ENCODE measurements at regions not wholly inside any gene's neighbourhood (a gene's known extent, or its start where the extent isn't known, plus 50 kb on each side); places are given as distances from the start of the nearest gene placed in this dataset.
"Not testable (repeated sequence)": the region's sequence is repeated elsewhere in the genome, so short reads cannot be mapped to it uniquely, and the experiment has no call there.

- DNase-seq = no peak
- Histone ChIP-seq H3K4me3 (ENCODE audit: low read depth, low read length) (no peak overlapping the region), H3K9me3 (no peaks in the 10 kb centered on the region), H3K36me3 (no peaks in the 10 kb centered on the region), H3K4me1 (no peaks in the 10 kb centered on the region), H3K27me3 (no peaks in the 10 kb centered on the region)
- TF ChIP-seq, protein P1, sequence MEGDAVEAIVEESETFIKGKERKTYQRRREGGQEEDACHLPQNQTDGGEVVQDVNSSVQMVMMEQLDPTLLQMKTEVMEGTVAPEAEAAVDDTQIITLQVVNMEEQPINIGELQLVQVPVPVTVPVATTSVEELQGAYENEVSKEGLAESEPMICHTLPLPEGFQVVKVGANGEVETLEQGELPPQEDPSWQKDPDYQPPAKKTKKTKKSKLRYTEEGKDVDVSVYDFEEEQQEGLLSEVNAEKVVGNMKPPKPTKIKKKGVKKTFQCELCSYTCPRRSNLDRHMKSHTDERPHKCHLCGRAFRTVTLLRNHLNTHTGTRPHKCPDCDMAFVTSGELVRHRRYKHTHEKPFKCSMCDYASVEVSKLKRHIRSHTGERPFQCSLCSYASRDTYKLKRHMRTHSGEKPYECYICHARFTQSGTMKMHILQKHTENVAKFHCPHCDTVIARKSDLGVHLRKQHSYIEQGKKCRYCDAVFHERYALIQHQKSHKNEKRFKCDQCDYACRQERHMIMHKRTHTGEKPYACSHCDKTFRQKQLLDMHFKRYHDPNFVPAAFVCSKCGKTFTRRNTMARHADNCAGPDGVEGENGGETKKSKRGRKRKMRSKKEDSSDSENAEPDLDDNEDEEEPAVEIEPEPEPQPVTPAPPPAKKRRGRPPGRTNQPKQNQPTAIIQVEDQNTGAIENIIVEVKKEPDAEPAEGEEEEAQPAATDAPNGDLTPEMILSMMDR (IDR thresholded peaks at IDR 0.05; ENCODE audit: low read depth, low read length) = no peak
Measured at GRCh38 chr2:82939211-82939610, 1519.9 kb downstream of the SUCLG1 start.

- H3K4me1 ChIP-seq; H3K27me3 ChIP-seq; H3K9me3 ChIP-seq; DNase-seq; H3K4me3 ChIP-seq (ENCODE audit: low read depth, low read length); H3K36me3 ChIP-seq: not testable (repeated sequence)
Measured at GRCh38 chr2:82938321-82938845, 1520.7 kb downstream of the SUCLG1 start.

DNA sequence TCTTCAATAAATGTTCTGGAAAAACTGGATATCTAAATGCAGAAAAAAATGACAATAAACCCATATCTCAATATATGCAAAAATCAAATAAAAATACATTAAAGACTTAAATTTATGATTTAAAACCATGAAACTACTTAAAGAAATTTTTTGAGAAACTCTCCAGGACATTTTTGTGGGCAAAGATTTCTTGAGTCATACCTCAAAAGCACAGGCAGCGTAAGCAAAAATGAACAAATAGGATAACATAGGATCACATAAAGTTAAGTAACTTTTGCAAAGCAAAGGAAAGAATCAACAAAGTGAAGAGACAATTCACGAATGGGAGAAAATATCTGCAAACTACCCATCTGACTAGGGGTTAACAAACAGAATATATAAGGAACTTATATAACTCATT, 1545.5 kb downstream of the SUCLG1 start:
- H3K36me3 ChIP-seq = no peaks in the 10 kb centered on the region

DNA sequence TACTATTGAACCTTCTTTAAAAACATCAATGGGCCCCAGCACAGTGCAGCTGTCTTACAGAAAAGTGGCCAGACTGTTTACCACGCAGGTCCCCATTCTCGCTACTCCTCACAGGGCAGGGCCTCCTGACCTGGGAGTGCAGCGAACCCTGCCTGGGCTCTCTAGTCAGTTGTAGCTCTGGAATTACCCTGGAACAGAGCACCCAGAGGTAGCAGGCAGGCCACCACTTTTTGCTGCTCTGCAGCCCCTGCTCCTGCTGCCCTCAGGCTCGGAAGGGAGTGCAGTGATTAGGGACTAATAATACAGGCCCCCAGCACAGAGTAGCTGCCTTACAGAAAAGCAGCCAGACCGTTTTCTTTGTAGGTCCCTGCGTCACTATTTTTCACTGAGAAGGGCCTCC, 1563.0 kb downstream of the SUCLG1 start:
- TF ChIP-seq, protein P1 (IDR thresholded peaks at IDR 0.05; ENCODE audit: low read depth, low read length) = no peak
- no peak for DNase-seq
- H3K27me3 ChIP-seq = no peaks in the 10 kb centered on the region
- no peak overlapping the region for H3K4me3 ChIP-seq (ENCODE audit: low read depth, low read length)
- no peaks in the 10 kb centered on the region for H3K9me3 ChIP-seq
- H3K4me1 ChIP-seq = no peaks in the 10 kb centered on the region
- no peaks in the 10 kb centered on the region for H3K36me3 ChIP-seq

More for the DNA sequence above, 1545.5 kb downstream of the SUCLG1 start:
- H3K9me3 ChIP-seq = no peaks in the 10 kb centered on the region
- H3K4me3 ChIP-seq (ENCODE audit: low read depth, low read length) = no peak overlapping the region
- no peaks in the 10 kb centered on the region for H3K27me3 ChIP-seq
- H3K4me1 ChIP-seq = no peaks in the 10 kb centered on the region
- no peak for DNase-seq
- TF ChIP-seq, protein P1 (IDR thresholded peaks at IDR 0.05; ENCODE audit: low read depth, low read length) = no peak

DNA sequence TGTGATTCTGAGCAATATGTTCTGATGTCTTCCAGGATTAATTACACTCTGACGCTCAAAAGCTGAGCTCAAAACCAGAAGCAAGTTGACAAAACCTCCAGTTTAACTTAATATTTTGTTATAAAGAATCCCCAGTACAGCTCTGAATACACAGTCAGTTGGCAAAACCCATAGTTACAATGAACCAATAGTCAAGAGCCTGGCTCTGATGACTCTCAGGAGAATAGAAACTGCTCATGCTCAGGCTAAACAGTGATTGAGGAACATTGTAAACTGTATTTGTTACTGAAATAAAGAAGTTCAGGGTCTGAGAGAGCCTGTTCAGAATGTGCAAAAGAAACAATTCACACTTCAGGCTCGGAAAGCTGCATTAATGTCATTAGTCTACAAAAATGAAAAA, 1565.9 kb downstream of the SUCLG1 start:
- Histone ChIP-seq H3K4me1 (no peaks in the 10 kb centered on the region), H3K36me3 (no peaks in the 10 kb centered on the region), H3K27me3 (no peaks in the 10 kb centered on the region), H3K9me3 (no peaks in the 10 kb centered on the region), H3K4me3 (ENCODE audit: low read depth, low read length) (no peak overlapping the region)
- TF ChIP-seq, protein P1 (IDR thresholded peaks at IDR 0.05; ENCODE audit: low read depth, low read length) = no peak
- DNase-seq = no peak

DNA sequence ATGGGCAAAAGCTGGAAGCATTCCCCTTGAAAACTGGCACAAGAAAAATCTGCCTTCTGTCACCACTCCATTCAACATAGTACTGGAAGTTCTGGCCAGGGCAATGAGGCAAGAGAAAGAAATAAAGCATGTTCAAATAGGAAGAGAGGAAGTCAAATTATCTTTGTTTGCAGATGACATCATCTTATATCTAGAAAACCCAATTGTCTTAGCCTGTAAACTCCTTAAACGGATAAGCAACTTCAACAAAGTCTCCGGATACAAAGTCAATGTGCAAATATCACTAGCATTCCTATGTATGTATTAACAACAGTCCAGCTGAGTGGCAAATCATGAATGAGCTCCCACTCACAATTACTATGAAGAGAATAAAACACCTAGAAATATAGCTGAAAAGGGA, 1579.3 kb downstream of the SUCLG1 start:
- Histone ChIP-seq H3K27me3 (no peaks in the 10 kb centered on the region), H3K9me3 (no peaks in the 10 kb centered on the region), H3K4me3 (ENCODE audit: low read depth, low read length) (no peak overlapping the region), H3K4me1 (no peaks in the 10 kb centered on the region), H3K36me3 (no peaks in the 10 kb centered on the region)
- no peak for DNase-seq
- TF ChIP-seq, protein P1 (IDR thresholded peaks at IDR 0.05; ENCODE audit: low read depth, low read length) = no peak

DNA sequence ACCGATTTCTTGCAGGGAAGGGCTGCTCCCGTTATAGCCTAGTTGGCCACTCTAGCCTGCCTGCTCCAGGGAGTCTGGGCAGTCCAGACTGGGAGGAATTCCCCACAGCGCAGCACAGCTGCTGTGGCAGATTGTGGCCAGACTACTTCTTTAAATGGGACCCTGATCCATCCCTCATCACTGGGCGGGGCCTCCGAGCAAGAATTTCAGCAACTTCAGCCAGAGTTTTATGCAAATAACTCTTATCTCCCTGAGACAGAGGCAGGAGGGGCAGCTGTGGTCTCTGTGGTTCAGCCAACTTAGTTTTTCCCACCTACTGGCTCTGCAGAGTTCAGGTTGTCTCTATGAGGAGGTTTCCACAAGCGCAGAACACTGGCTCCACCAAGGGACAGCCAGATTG, 1583.2 kb downstream of the SUCLG1 start:
- no peaks in the 10 kb centered on the region for H3K27me3 ChIP-seq
- no peaks in the 10 kb centered on the region for H3K9me3 ChIP-seq
- H3K4me1 ChIP-seq = no peaks in the 10 kb centered on the region
- H3K36me3 ChIP-seq = no peaks in the 10 kb centered on the region
- no peak for DNase-seq
- H3K4me3 ChIP-seq (ENCODE audit: low read depth, low read length) = no peak overlapping the region
- TF ChIP-seq, protein P1 (IDR thresholded peaks at IDR 0.05; ENCODE audit: low read depth, low read length) = no peak
